Peyer's patch (tissue), 4 donors: ENCODE measurements at regions not wholly inside any gene's neighbourhood (a gene's known extent, or its start where the extent isn't known, plus 50 kb on each side); places are given as distances from the start of the nearest gene placed in this dataset.

ENCODE experiments used
- DNase-seq, 3 donors: peaks; one replicate each; pipeline ENCODE4 v3.0.0-alpha.2; 2017 to 2019
- H3K27ac ChIP-seq, 4 donors: fragments of 200-600 bp; sonication (generic); one replicate each; pipeline ENCODE4 v1.5.1; 2016 to 2019
- H3K27me3 ChIP-seq, 2 donors: fragments of 200-600 bp; sonication (generic); one replicate each; pipeline ENCODE4 v1.5.1; 2019
- H3K36me3 ChIP-seq, 3 donors: fragments of 200-600 bp; sonication (generic); one replicate each; pipeline ENCODE4 v1.5.1; 2016 to 2019
- H3K4me1 ChIP-seq, 4 donors: fragments of 200-600 bp; sonication (generic); one replicate each; pipeline ENCODE4 v1.5.1; 2016 to 2019
- H3K4me3 ChIP-seq, 4 donors: fragments of 200-600 bp; sonication (generic); 1 replicate in 3 of 4; 2 replicates in 1 of 4; pipeline ENCODE4 v1.5.1; 2016 to 2019; ENCODE audit warnings: mild to moderate bottlenecking in 1 of 4
- H3K9me3 ChIP-seq, 4 donors: fragments of 200-600 bp; sonication (generic); one replicate each; pipeline ENCODE4 v1.5.1; 2016 to 2019; ENCODE audit warnings: mild to moderate bottlenecking in 1 of 4
- POLR2A ChIP-seq, 2 donors: fragments of 450-650 bp; IDR thresholded peaks; one replicate each; pipeline ENCODE4 v1.5.1; 2017; ENCODE audit warnings: antibody characterized with exemption in 2 of 2, mild to moderate bottlenecking in 2 of 2, moderate library complexity in 2 of 2
- TF ChIP-seq, protein P1 (sequence below), 6 experiments: fragments of 450-650 bp in 4 of 6; fragments of 200-600 bp in 2 of 6; sonication (generic) in 1 of 6; IDR thresholded peaks; one replicate each; pipeline ENCODE4 v1.5.1; 2017 to 2019; ENCODE audit warnings: antibody characterized with exemption in 6 of 6, mild to moderate bottlenecking in 3 of 6, moderate library complexity in 1 of 6

DNA sequence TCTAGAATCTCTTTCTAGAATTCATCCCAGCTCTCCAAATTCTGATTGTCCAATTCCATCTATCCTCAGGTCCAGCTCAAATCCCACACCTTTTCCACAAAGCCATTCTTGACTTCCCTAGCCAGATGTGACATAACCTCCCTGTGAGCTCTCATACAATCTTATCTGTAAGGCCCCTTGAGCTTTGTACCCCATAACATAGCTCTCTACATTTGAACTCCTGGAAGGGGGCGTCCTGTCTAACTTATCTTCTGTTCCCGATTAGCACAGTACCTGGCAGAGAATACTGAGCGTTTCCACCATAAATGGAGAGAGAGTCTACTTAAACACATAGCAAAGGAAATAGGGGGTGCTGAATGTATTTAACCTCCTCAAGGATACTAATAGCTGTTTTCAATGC lies 251.6 kb upstream of the RGMB start:
- no peaks in the 10 kb centered on the region for H3K36me3 ChIP-seq
- no peak overlapping the region for H3K27ac ChIP-seq
- no peak for DNase-seq

DNA sequence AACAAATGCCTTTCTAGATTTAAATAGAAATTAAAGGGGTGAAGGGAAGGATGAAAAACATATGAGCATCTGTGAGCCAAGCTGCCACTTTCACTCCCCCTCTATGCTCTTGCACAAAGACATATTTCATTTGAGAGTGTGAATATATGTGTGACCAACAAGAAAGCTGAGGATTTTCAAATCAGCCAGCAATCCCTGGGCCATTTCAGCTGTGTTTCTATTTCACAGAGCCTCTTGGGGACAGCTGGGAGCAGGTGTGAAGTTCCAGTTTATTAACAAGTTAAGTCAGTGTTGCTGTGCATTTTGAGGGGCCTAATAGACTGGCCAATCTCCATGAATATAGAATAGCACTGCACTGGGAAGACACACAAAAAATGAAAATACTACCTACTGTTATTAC lies 248.7 kb upstream of the RGMB start:
- H3K36me3 ChIP-seq: no peaks in the 10 kb centered on the region
- no peaks in the 10 kb centered on the region for H3K9me3 ChIP-seq
- no peak overlapping the region for H3K27ac ChIP-seq
- TF ChIP-seq POLR2A (IDR thresholded peaks at IDR 0.05): no peak
- TF ChIP-seq, protein P1, sequence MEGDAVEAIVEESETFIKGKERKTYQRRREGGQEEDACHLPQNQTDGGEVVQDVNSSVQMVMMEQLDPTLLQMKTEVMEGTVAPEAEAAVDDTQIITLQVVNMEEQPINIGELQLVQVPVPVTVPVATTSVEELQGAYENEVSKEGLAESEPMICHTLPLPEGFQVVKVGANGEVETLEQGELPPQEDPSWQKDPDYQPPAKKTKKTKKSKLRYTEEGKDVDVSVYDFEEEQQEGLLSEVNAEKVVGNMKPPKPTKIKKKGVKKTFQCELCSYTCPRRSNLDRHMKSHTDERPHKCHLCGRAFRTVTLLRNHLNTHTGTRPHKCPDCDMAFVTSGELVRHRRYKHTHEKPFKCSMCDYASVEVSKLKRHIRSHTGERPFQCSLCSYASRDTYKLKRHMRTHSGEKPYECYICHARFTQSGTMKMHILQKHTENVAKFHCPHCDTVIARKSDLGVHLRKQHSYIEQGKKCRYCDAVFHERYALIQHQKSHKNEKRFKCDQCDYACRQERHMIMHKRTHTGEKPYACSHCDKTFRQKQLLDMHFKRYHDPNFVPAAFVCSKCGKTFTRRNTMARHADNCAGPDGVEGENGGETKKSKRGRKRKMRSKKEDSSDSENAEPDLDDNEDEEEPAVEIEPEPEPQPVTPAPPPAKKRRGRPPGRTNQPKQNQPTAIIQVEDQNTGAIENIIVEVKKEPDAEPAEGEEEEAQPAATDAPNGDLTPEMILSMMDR (IDR thresholded peaks at IDR 0.05): no peak
- H3K27me3 ChIP-seq: no peaks in the 10 kb centered on the region
- H3K4me1 ChIP-seq: no peaks in the 10 kb centered on the region
- no peak overlapping the region for H3K4me3 ChIP-seq
- no peak for DNase-seq

More for the DNA sequence above, 251.6 kb upstream of the RGMB start:
- Histone ChIP-seq H3K27me3 (no peaks in the 10 kb centered on the region), H3K4me1 (peaks cover 0 to 9% (median 0%) of the 10 kb centered on the region in 4 donors), H3K4me3 (no peak overlapping the region), H3K9me3 (no peaks in the 10 kb centered on the region)
- TF ChIP-seq, protein P1 (IDR thresholded peaks at IDR 0.05): no peak

DNA sequence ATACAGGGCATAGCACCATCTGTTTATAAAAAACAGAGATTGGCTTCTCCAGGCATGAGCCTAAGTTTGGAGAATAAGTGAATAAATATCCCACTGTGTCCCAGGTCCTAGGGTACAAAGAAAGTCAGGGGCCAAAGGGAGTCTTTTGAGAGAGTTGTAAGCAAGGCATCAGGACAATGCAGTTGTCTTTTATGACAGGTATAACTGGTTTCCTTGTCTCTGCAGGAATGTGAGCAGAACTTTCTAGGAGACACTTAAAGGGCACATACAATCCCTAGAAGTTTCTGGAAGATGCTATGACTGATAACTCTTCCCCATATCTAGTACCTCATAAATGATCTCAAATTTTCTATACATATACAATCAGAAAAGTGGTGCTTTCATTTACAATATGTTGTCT lies 245.6 kb upstream of the RGMB start:
- Histone ChIP-seq H3K9me3 (no peaks in the 10 kb centered on the region), H3K4me1 (no peaks in the 10 kb centered on the region), H3K27me3 (no peaks in the 10 kb centered on the region), H3K4me3 (no peak overlapping the region), H3K36me3 (no peaks in the 10 kb centered on the region), H3K27ac (no peak overlapping the region)
- DNase-seq: no peak
- TF ChIP-seq POLR2A (IDR thresholded peaks at IDR 0.05): no peak
- TF ChIP-seq, protein P1 (IDR thresholded peaks at IDR 0.05): no peak

DNA sequence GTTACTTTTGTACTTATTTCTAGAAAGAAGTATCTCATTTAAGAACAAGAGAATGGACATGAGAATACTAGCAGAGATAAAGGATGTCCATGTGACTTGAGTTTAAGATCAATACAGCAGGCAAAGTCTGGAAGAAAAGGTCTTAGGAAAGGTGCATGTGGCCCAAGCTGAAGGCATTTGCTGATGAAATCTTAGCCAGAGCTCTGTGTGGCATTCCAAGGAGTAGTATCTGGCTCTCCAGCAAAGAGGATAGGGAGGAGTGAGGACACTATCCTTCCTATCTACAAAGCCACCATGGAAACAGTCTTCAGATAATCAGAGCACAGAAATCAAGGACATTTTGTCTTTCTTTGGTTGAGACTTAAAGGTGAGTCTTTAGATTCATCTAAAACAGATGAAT lies 244.1 kb upstream of the RGMB start:
- Histone ChIP-seq H3K27ac (no peak overlapping the region), H3K4me1 (no peaks in the 10 kb centered on the region), H3K27me3 (no peaks in the 10 kb centered on the region), H3K36me3 (no peaks in the 10 kb centered on the region), H3K4me3 (no peak overlapping the region), H3K9me3 (no peaks in the 10 kb centered on the region)
- no peak for DNase-seq
- TF ChIP-seq, protein P1 (IDR thresholded peaks at IDR 0.05): no peak
- TF ChIP-seq POLR2A (IDR thresholded peaks at IDR 0.05): no peak

DNA sequence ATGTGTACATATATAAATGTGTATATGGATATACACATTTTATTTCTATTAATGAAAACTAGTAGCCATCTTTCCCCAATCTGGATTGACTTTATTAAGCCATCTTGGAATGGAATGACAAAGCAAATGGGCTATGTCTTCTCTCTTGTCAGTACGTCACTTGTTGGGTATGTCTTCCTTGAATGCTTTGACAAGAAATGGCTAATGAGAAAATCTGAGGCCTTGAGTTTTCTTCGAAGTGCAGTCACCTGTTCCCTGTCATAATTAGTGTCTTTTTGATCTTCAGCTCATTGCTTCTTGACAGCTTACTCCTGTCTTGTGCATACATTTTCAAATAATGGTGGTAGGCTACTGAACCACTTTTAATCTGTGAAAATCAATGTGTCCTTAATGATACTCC lies 243.2 kb upstream of the RGMB start:
- Histone ChIP-seq H3K9me3 (no peaks in the 10 kb centered on the region), H3K36me3 (no peaks in the 10 kb centered on the region), H3K27me3 (no peaks in the 10 kb centered on the region), H3K4me3 (no peak overlapping the region), H3K27ac (no peak overlapping the region), H3K4me1 (no peaks in the 10 kb centered on the region)
- TF ChIP-seq, protein P1 (IDR thresholded peaks at IDR 0.05): no peak
- no peak for TF ChIP-seq POLR2A (IDR thresholded peaks at IDR 0.05)
- DNase-seq: no peak

DNA sequence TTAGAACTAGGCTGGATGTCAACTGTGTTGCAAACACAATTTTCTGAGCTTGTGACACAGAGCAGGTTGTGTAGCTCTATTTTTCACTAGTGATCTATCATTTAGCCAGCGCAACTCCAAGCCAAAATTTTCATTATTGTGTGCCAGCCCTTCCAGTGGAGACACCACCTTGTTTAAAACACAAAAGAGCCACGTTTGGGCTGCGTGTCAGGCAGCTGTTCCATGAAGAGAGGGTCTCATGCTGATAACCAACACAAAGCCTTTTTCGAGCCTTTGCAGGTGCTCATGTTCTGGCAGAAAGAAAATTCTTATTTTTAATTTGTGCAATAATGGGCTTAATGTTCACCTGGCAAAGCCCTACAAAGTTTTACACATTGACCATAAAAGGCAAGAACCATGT lies 237.6 kb upstream of the RGMB start:
- Histone ChIP-seq H3K27me3 (no peaks in the 10 kb centered on the region), H3K27ac (no peak overlapping the region), H3K36me3 (no peaks in the 10 kb centered on the region), H3K4me3 (no peak overlapping the region), H3K9me3 (peaks cover 0 to 1% (median 0%) of the 10 kb centered on the region in 4 donors), H3K4me1 (no peaks in the 10 kb centered on the region)
- no peak for DNase-seq
- no peak for TF ChIP-seq POLR2A (IDR thresholded peaks at IDR 0.05)
- TF ChIP-seq, protein P1 (IDR thresholded peaks at IDR 0.05): no peak
